ENCODE measurements at regions not wholly inside any gene's neighbourhood (a gene's known extent, or its start where the extent isn't known, plus 50 kb on each side); places are given as distances from the start of the nearest gene placed in this dataset.

GRCh38 chr3:21859124-21860081 is 108.4 kb upstream of the ZNF385D start:
- H3K9ac ChIP-seq (ENCODE audit: low read depth, low read length): no peak overlapping the region
- no peaks in the 10 kb centered on the region for H3K36me3 ChIP-seq (ENCODE audit: insufficient read depth, low read length)
- H3K4me2 ChIP-seq (ENCODE audit: insufficient read depth, low read length): no peak overlapping the region
- ATAC-seq (ENCODE audit: insufficient read depth, low read depth): no peak
- H3K9me3 ChIP-seq (ENCODE audit: insufficient read depth, low read length, severe bottlenecking): no peaks in the 10 kb centered on the region
- H3K27me3 ChIP-seq (ENCODE audit: insufficient read depth, low read length, poor library complexity): no peaks in the 10 kb centered on the region
- H3K27ac ChIP-seq (ENCODE audit: low read length): no peak overlapping the region
- no peaks in the 10 kb centered on the region for H3K79me2 ChIP-seq (ENCODE audit: insufficient read depth, low read length)
- H3K4me3 ChIP-seq (ENCODE audit: low read depth in 1 of 2, low read length in 2 of 2): no peak overlapping the region
- no peak for DNase-seq
- H3K4me1 ChIP-seq (ENCODE audit: insufficient read depth, low read length): no peaks in the 10 kb centered on the region
- H4K20me1 ChIP-seq (ENCODE audit: insufficient read depth, low read length): no peaks in the 10 kb centered on the region
- H2AFZ ChIP-seq (ENCODE audit: low read depth, low read length): no peak overlapping the region
- TF ChIP-seq CTCF (IDR thresholded peaks at IDR 0.05; ENCODE audit: borderline replicate concordance, extremely low read depth, low read length, poor library complexity, severe bottlenecking): no peak

DNA sequence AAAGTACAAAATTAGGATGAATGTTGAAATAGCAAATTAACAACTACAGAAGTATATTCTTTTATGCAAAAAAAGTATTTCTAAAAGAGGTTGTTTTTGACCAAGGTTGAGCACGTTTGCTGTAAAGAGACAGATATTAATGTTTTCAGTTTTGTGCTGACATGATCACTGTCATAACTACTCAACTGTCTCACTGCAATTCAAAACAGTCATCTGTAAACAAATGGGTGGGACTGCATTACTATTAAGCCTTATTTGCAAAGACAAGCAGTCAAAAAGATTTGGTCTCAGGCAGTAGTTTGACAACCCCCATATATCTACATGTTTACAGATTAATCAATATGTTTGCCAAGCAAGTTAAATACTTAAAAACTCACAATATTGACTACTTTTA is 109.1 kb upstream of the ZNF385D start:
- H3K9ac ChIP-seq (ENCODE audit: low read depth, low read length): no peak overlapping the region
- no peak for DNase-seq
- no peak overlapping the region for H3K4me2 ChIP-seq (ENCODE audit: insufficient read depth, low read length)
- no peaks in the 10 kb centered on the region for H3K79me2 ChIP-seq (ENCODE audit: insufficient read depth, low read length)
- no peaks in the 10 kb centered on the region for H3K36me3 ChIP-seq (ENCODE audit: insufficient read depth, low read length)
- no peak for TF ChIP-seq EZH2 (IDR thresholded peaks at IDR 0.05; ENCODE audit: borderline replicate concordance, low read depth, low read length, severe bottlenecking)
- no peak for TF ChIP-seq CTCF (IDR thresholded peaks at IDR 0.05; ENCODE audit: borderline replicate concordance, extremely low read depth, low read length, poor library complexity, severe bottlenecking)
- no peak for ATAC-seq (ENCODE audit: insufficient read depth, low read depth)
- no peak overlapping the region for H3K4me3 ChIP-seq (ENCODE audit: low read depth in 1 of 2, low read length in 2 of 2)
- no peaks in the 10 kb centered on the region for H3K9me3 ChIP-seq (ENCODE audit: insufficient read depth, low read length, severe bottlenecking)
- no peaks in the 10 kb centered on the region for H3K27me3 ChIP-seq (ENCODE audit: insufficient read depth, low read length, poor library complexity)
- no peak overlapping the region for H3K27ac ChIP-seq (ENCODE audit: low read length)
- no peak overlapping the region for H2AFZ ChIP-seq (ENCODE audit: low read depth, low read length)
- H4K20me1 ChIP-seq (ENCODE audit: insufficient read depth, low read length): no peaks in the 10 kb centered on the region
- H3K4me1 ChIP-seq (ENCODE audit: insufficient read depth, low read length): no peaks in the 10 kb centered on the region

- Histone ChIP-seq H2AFZ (ENCODE audit: low read depth, low read length) (no peak overlapping the region), H3K36me3 (ENCODE audit: insufficient read depth, low read length) (no peaks in the 10 kb centered on the region), H3K9me3 (ENCODE audit: insufficient read depth, low read length, severe bottlenecking) (no peaks in the 10 kb centered on the region), H3K9ac (ENCODE audit: low read depth, low read length) (no peak overlapping the region), H3K4me2 (ENCODE audit: insufficient read depth, low read length) (no peak overlapping the region), H3K79me2 (ENCODE audit: insufficient read depth, low read length) (no peaks in the 10 kb centered on the region), H3K27ac (ENCODE audit: low read length) (no peak overlapping the region), H4K20me1 (ENCODE audit: insufficient read depth, low read length) (no peaks in the 10 kb centered on the region), H3K27me3 (ENCODE audit: insufficient read depth, low read length, poor library complexity) (no peaks in the 10 kb centered on the region), H3K4me3 (ENCODE audit: low read depth in 1 of 2, low read length in 2 of 2) (no peak overlapping the region), H3K4me1 (ENCODE audit: insufficient read depth, low read length) (no peaks in the 10 kb centered on the region)
- TF ChIP-seq CTCF (IDR thresholded peaks at IDR 0.05; ENCODE audit: borderline replicate concordance, extremely low read depth, low read length, poor library complexity, severe bottlenecking) (no peak), EZH2 (IDR thresholded peaks at IDR 0.05; ENCODE audit: borderline replicate concordance, low read depth, low read length, severe bottlenecking) (no peak)
- DNase-seq (no peak), ATAC-seq (ENCODE audit: insufficient read depth, low read depth) (no peak)
Measured at GRCh38 chr3:21860657-21861056, 109.6 kb upstream of the ZNF385D start.

Data from DND-41 (cell line).